Mucosa of descending colon (tissue), 3 donors: ENCODE measurements at regions not wholly inside any gene's neighbourhood (a gene's known extent, or its start where the extent isn't known, plus 50 kb on each side); places are given as distances from the start of the nearest gene placed in this dataset.

Source experiments
- ATAC-seq: fragments of 200-7000 bp; cut with Tn5 transposase; one replicate; pipeline ENCODE4 v1.9.1; 2020; ENCODE audit warnings: mild to moderate bottlenecking, moderate library complexity
- DNase-seq, 3 donors: peaks; one replicate each; pipeline ENCODE4 v3.0.0-alpha.2; 2020
- H3K36me3 ChIP-seq: fragments of 200-600 bp; one replicate; pipeline ENCODE4 v1.8.0; 2021; ENCODE audit warnings: low read depth, mild to moderate bottlenecking
- H3K4me1 ChIP-seq: fragments of 200-600 bp; one replicate; pipeline ENCODE4 v1.8.0; 2021; ENCODE audit warnings: low read depth, mild to moderate bottlenecking
- H3K4me3 ChIP-seq: fragments of 200-600 bp; one replicate; pipeline ENCODE4 v1.8.0; 2021; ENCODE audit warnings: mild to moderate bottlenecking
- H3K9me3 ChIP-seq: fragments of 200-600 bp; one replicate; pipeline ENCODE4 v1.8.0; 2021; ENCODE audit warnings: mild to moderate bottlenecking
- intact Hi-C, 2 donors: fragments of 100-400 bp; cut with DNase I in 1 of 2; cut with micrococcal nuclease in 1 of 2; formaldehyde crosslinking; loops; one replicate each; pipeline versions ENCODE4 v1.11.0 to v1.11.1; 2022; cut with DNase I, micrococcal nuclease
- TF ChIP-seq, protein P1 (sequence below): fragments of 200-600 bp; IDR thresholded peaks from one replicate; pipeline ENCODE4 v1.8.0; 2022; ENCODE audit warnings: antibody characterized with exemption, mild to moderate bottlenecking
- donor health status: DM: no; HTN: no; CAD: no; lungs with moderate emphysema.
- donor health status: DM: no; HTN: no; CAD: no.
- donor health status: DM: no; HTN: yes; CAD: no.

- no peaks in the 10 kb centered on the region for H3K9me3 ChIP-seq
- intact Hi-C loops, result no loop called here
- H3K4me1 ChIP-seq, result no peaks in the 10 kb centered on the region
- H3K36me3 ChIP-seq, result no peaks in the 10 kb centered on the region
- ATAC-seq (no peak), DNase-seq (peak in 1 of 3 donors; percentile 32)
- TF ChIP-seq, protein P1, sequence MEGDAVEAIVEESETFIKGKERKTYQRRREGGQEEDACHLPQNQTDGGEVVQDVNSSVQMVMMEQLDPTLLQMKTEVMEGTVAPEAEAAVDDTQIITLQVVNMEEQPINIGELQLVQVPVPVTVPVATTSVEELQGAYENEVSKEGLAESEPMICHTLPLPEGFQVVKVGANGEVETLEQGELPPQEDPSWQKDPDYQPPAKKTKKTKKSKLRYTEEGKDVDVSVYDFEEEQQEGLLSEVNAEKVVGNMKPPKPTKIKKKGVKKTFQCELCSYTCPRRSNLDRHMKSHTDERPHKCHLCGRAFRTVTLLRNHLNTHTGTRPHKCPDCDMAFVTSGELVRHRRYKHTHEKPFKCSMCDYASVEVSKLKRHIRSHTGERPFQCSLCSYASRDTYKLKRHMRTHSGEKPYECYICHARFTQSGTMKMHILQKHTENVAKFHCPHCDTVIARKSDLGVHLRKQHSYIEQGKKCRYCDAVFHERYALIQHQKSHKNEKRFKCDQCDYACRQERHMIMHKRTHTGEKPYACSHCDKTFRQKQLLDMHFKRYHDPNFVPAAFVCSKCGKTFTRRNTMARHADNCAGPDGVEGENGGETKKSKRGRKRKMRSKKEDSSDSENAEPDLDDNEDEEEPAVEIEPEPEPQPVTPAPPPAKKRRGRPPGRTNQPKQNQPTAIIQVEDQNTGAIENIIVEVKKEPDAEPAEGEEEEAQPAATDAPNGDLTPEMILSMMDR, result no peak
- no peak overlapping the region for H3K4me3 ChIP-seq
These were observed 55.9 kb upstream of the INPP5A start for GRCh38 chr10:132481690-132482089.

GRCh38 chr10:132482090-132482800 is 55.3 kb upstream of the INPP5A start:
- DNase-seq (no peak), ATAC-seq (peak; percentile 31)
- Histone ChIP-seq H3K36me3 (no peaks in the 10 kb centered on the region), H3K9me3 (no peaks in the 10 kb centered on the region), H3K4me1 (no peaks in the 10 kb centered on the region), H3K4me3 (no peak overlapping the region)
- TF ChIP-seq, protein P1, result no peak
- intact Hi-C loops, result no loop called here

- intact Hi-C loops, result no loop called here
- H3K36me3 ChIP-seq, result no peaks in the 10 kb centered on the region
- no peak for ATAC-seq
- no peak overlapping the region for H3K4me3 ChIP-seq
- no peaks in the 10 kb centered on the region for H3K4me1 ChIP-seq
- DNase-seq, result no peak
- H3K9me3 ChIP-seq, result no peaks in the 10 kb centered on the region
- TF ChIP-seq, protein P1, result no peak
These were observed 54.2 kb upstream of the INPP5A start for GRCh38 chr10:132483394-132483793.

DNA sequence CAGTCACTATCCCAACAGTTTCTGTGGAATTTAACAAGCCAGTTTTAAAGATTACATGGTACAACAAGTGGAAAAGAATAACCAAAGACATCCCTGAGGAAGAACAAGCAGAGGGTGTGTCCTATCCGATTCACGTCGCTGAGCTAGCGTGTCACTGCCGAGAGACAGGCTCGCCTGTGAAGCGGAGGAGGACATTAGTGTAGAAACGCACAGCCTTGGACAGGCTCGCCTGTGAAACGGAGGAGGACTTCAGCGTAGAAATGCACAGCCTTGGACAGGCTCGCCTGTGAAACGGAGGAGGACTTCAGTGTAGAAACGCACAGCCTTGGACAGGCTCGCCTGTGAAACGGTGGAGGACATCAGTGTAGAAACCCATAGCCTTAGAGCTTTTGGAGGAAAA is 52.7 kb upstream of the INPP5A start:
- intact Hi-C loops, result no loop called here
- TF ChIP-seq, protein P1, result no peak
- no peak for ATAC-seq
- Histone ChIP-seq H3K9me3 (no peaks in the 10 kb centered on the region), H3K36me3 (no peaks in the 10 kb centered on the region), H3K4me3 (no peak overlapping the region), H3K4me1 (no peaks in the 10 kb centered on the region)
- peak in 1 of 3 donors; percentile 25 for DNase-seq

DNA sequence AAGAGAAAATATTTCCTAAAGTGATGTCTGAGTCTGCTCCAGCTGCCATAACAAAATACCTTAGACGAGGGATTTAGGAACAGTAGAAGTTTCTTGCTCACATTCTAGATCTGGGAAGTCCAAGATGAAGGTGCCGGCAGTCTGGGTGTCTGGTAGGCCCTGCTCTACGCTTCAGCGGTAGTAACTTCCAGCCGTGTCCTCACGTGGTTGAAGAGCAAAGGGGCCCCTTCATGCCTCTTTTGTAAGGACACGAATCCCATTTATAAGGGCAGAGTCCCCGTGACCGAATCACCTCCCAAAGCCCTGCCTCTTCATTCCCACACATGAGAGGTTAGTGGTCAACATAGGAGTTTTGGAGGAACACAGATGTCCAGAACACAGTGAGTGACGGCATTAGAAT is 52.2 kb upstream of the INPP5A start:
- no peak for DNase-seq
- H3K4me3 ChIP-seq, result no peak overlapping the region
- H3K4me1 ChIP-seq, result no peaks in the 10 kb centered on the region
- TF ChIP-seq, protein P1, result no peak
- ATAC-seq, result no peak
- intact Hi-C loops, result no loop called here
- no peaks in the 10 kb centered on the region for H3K9me3 ChIP-seq
- H3K36me3 ChIP-seq, result no peaks in the 10 kb centered on the region
